ENCODE measurements at regions not wholly inside any gene's neighbourhood (a gene's known extent, or its start where the extent isn't known, plus 50 kb on each side); places are given as distances from the start of the nearest gene placed in this dataset.
"Not testable (repeated sequence)": the region's sequence is repeated elsewhere in the genome, so short reads cannot be mapped to it uniquely, and the experiment has no call there.

- no peak overlapping the region for H3K27ac Mint-ChIP-seq
- no peaks in the 10 kb centered on the region for H3K4me1 ChIP-seq (ENCODE audit: control insufficient read depth in 1 of 2, extremely low read depth in 1 of 2, insufficient read depth in 2 of 2, low read length in 2 of 2)
- H3K4me1 Mint-ChIP-seq, result peaks cover 0 to 11% (median 7%) of the 10 kb centered on the region in 3 donors
- no peak overlapping the region for H3K27ac ChIP-seq (ENCODE audit: low read length)
- no peak for ATAC-seq (replicated peaks in 1 of 4)
- H3K27me3 ChIP-seq (replicated peaks in 1 of 2; ENCODE audit: control insufficient read depth in 2 of 2, extremely low read depth in 1 of 2, insufficient read depth in 2 of 2, low read length in 1 of 2), result no peaks in the 10 kb centered on the region
- H3K9me3 ChIP-seq, result no peaks in the 10 kb centered on the region
- WGBS (ENCODE audit: insufficient coverage), result 100% methylated on average over 1 of the region's 2 CpGs
- no peak overlapping the region for H3K4me3 ChIP-seq (ENCODE audit: control insufficient read depth in 1 of 2, extremely low read depth in 1 of 2, low read length in 1 of 2)
- no peak overlapping the region for H3K4me3 Mint-ChIP-seq
- no peaks in the 10 kb centered on the region for H3K36me3 Mint-ChIP-seq
- ChIA-PET CTCF (no interaction called here), POLR2A (no interaction called here)
- DNase-seq, result no peak
- H3K27me3 Mint-ChIP-seq, result peaks cover 2 to 5% of the 10 kb centered on the region in 2 donors
- no peaks in the 10 kb centered on the region for H3K36me3 ChIP-seq (ENCODE audit: control insufficient read depth in 2 of 2, extremely low read depth in 1 of 2, insufficient read depth in 1 of 2, low read length in 1 of 2)
- peaks cover 0 to 4% (median 0%) of the 10 kb centered on the region in 3 donors for H3K9me3 Mint-ChIP-seq
Measured at GRCh38 chr21:35274090-35274489, 225.0 kb upstream of the RUNX1 start.

GRCh38 chr21:35273333-35273732 lies 224.2 kb upstream of the RUNX1 start:
- Mint-ChIP-seq H3K27ac (no peak overlapping the region), H3K27me3 (peaks cover 2 to 5% of the 10 kb centered on the region in 2 donors), H3K36me3 (no peaks in the 10 kb centered on the region), H3K4me1 (peaks cover 0 to 11% (median 7%) of the 10 kb centered on the region in 3 donors), H3K9me3 (peaks cover 0 to 4% (median 0%) of the 10 kb centered on the region in 3 donors), H3K4me3 (no peak overlapping the region)
- no peak overlapping the region for H3K27ac ChIP-seq (ENCODE audit: low read length)
- no peak for ATAC-seq (replicated peaks in 1 of 4)
- no peak overlapping the region for H3K4me3 ChIP-seq (ENCODE audit: control insufficient read depth in 1 of 2, extremely low read depth in 1 of 2, low read length in 1 of 2)
- CTCF ChIA-PET, result no interaction called here
- H3K36me3 ChIP-seq (ENCODE audit: control insufficient read depth in 2 of 2, extremely low read depth in 1 of 2, insufficient read depth in 1 of 2, low read length in 1 of 2), result no peaks in the 10 kb centered on the region
- no peaks in the 10 kb centered on the region for H3K27me3 ChIP-seq (replicated peaks in 1 of 2; ENCODE audit: control insufficient read depth in 2 of 2, extremely low read depth in 1 of 2, insufficient read depth in 2 of 2, low read length in 1 of 2)
- WGBS (ENCODE audit: insufficient coverage), result 88% methylated on average over 3 of the region's 3 CpGs
- no peaks in the 10 kb centered on the region for H3K9me3 ChIP-seq
- POLR2A ChIA-PET, result no interaction called here
- no peaks in the 10 kb centered on the region for H3K4me1 ChIP-seq (ENCODE audit: control insufficient read depth in 1 of 2, extremely low read depth in 1 of 2, insufficient read depth in 2 of 2, low read length in 2 of 2)
- no peak for DNase-seq

GRCh38 chr21:35271344-35272118 lies 222.4 kb upstream of the RUNX1 start:
- CTCF ChIA-PET; H3K4me3 Mint-ChIP-seq; H3K27me3 ChIP-seq (replicated peaks in 1 of 2; ENCODE audit: control insufficient read depth in 2 of 2, extremely low read depth in 1 of 2, insufficient read depth in 2 of 2, low read length in 1 of 2); H3K27ac Mint-ChIP-seq; H3K27ac ChIP-seq (ENCODE audit: low read length); H3K4me3 ChIP-seq (ENCODE audit: control insufficient read depth in 1 of 2, extremely low read depth in 1 of 2, low read length in 1 of 2); DNase-seq; POLR2A ChIA-PET; H3K36me3 Mint-ChIP-seq; H3K27me3 Mint-ChIP-seq; ATAC-seq (replicated peaks in 1 of 4); H3K9me3 Mint-ChIP-seq; H3K9me3 ChIP-seq; H3K4me1 ChIP-seq (ENCODE audit: control insufficient read depth in 1 of 2, extremely low read depth in 1 of 2, insufficient read depth in 2 of 2, low read length in 2 of 2); H3K36me3 ChIP-seq (ENCODE audit: control insufficient read depth in 2 of 2, extremely low read depth in 1 of 2, insufficient read depth in 1 of 2, low read length in 1 of 2): not testable (repeated sequence)
- peaks cover 0 to 11% (median 7%) of the 10 kb centered on the region in 3 donors for H3K4me1 Mint-ChIP-seq
- no CpG with 5 or more reads among the region's 4 CpGs for WGBS (ENCODE audit: insufficient coverage)

- no peak for DNase-seq
- 93% methylated on average over 2 of the region's 4 CpGs for WGBS (ENCODE audit: insufficient coverage)
Measured at GRCh38 chr21:35268817-35269216, 219.7 kb upstream of the RUNX1 start.

GRCh38 chr21:35268261-35268660 lies 219.2 kb upstream of the RUNX1 start:
- CTCF ChIA-PET, result no interaction called here
- 63% methylated on average over 1 of the region's 1 CpG for WGBS (ENCODE audit: insufficient coverage)

More at GRCh38 chr21:35268817-35269216, 219.7 kb upstream of the RUNX1 start:
- no peak overlapping the region for H3K4me3 ChIP-seq (ENCODE audit: control insufficient read depth in 1 of 2, extremely low read depth in 1 of 2, low read length in 1 of 2)
- peaks cover 0 to 4% (median 0%) of the 10 kb centered on the region in 3 donors for H3K9me3 Mint-ChIP-seq
- CTCF ChIA-PET, result no interaction called here
- ATAC-seq (replicated peaks in 1 of 4), result no peak
- H3K27ac ChIP-seq (ENCODE audit: low read length), result no peak overlapping the region
- no peaks in the 10 kb centered on the region for H3K27me3 ChIP-seq (replicated peaks in 1 of 2; ENCODE audit: control insufficient read depth in 2 of 2, extremely low read depth in 1 of 2, insufficient read depth in 2 of 2, low read length in 1 of 2)
- no peaks in the 10 kb centered on the region for H3K4me1 ChIP-seq (ENCODE audit: control insufficient read depth in 1 of 2, extremely low read depth in 1 of 2, insufficient read depth in 2 of 2, low read length in 2 of 2)
- H3K36me3 Mint-ChIP-seq, result no peaks in the 10 kb centered on the region
- no peaks in the 10 kb centered on the region for H3K36me3 ChIP-seq (ENCODE audit: control insufficient read depth in 2 of 2, extremely low read depth in 1 of 2, insufficient read depth in 1 of 2, low read length in 1 of 2)
- POLR2A ChIA-PET, result no interaction called here
- H3K27ac Mint-ChIP-seq, result no peak overlapping the region
- H3K9me3 ChIP-seq, result no peaks in the 10 kb centered on the region
- peaks cover 2 to 5% of the 10 kb centered on the region in 2 donors for H3K27me3 Mint-ChIP-seq
- no peak overlapping the region for H3K4me3 Mint-ChIP-seq
- no peaks in the 10 kb centered on the region for H3K4me1 Mint-ChIP-seq

GRCh38 chr21:35266546-35266945 lies 217.4 kb upstream of the RUNX1 start:
- no peaks in the 10 kb centered on the region for H3K4me1 Mint-ChIP-seq
- no peaks in the 10 kb centered on the region for H3K9me3 Mint-ChIP-seq
- POLR2A ChIA-PET, result no interaction called here
- Histone ChIP-seq H3K27ac (ENCODE audit: low read length) (no peak overlapping the region), H3K4me3 (ENCODE audit: control insufficient read depth in 1 of 2, extremely low read depth in 1 of 2, low read length in 1 of 2) (no peak overlapping the region), H3K9me3 (no peaks in the 10 kb centered on the region), H3K36me3 (ENCODE audit: control insufficient read depth in 2 of 2, extremely low read depth in 1 of 2, insufficient read depth in 1 of 2, low read length in 1 of 2) (no peaks in the 10 kb centered on the region), H3K4me1 (ENCODE audit: control insufficient read depth in 1 of 2, extremely low read depth in 1 of 2, insufficient read depth in 2 of 2, low read length in 2 of 2) (no peaks in the 10 kb centered on the region), H3K27me3 (replicated peaks in 1 of 2; ENCODE audit: control insufficient read depth in 2 of 2, extremely low read depth in 1 of 2, insufficient read depth in 2 of 2, low read length in 1 of 2) (no peaks in the 10 kb centered on the region)
- DNase-seq (no peak), ATAC-seq (replicated peaks in 1 of 4) (no peak)
- H3K4me3 Mint-ChIP-seq, result no peak overlapping the region
- H3K36me3 Mint-ChIP-seq, result no peaks in the 10 kb centered on the region
- H3K27ac Mint-ChIP-seq, result peak overlapping the region in 1 of 2 donors; percentile 0
- CTCF ChIA-PET, result no interaction called here
- whole genome bisulfite sequencing (ENCODE audit: insufficient coverage), result no CpG with 5 or more reads among the region's 3 CpGs
- H3K27me3 Mint-ChIP-seq, result peaks cover 2 to 5% of the 10 kb centered on the region in 2 donors

More at GRCh38 chr21:35268261-35268660, 219.2 kb upstream of the RUNX1 start:
- Histone ChIP-seq H3K36me3 (ENCODE audit: control insufficient read depth in 2 of 2, extremely low read depth in 1 of 2, insufficient read depth in 1 of 2, low read length in 1 of 2) (no peaks in the 10 kb centered on the region), H3K27ac (ENCODE audit: low read length) (no peak overlapping the region), H3K4me3 (ENCODE audit: control insufficient read depth in 1 of 2, extremely low read depth in 1 of 2, low read length in 1 of 2) (no peak overlapping the region), H3K27me3 (replicated peaks in 1 of 2; ENCODE audit: control insufficient read depth in 2 of 2, extremely low read depth in 1 of 2, insufficient read depth in 2 of 2, low read length in 1 of 2) (no peaks in the 10 kb centered on the region), H3K4me1 (ENCODE audit: control insufficient read depth in 1 of 2, extremely low read depth in 1 of 2, insufficient read depth in 2 of 2, low read length in 2 of 2) (no peaks in the 10 kb centered on the region), H3K9me3 (no peaks in the 10 kb centered on the region)
- H3K27me3 Mint-ChIP-seq, result peaks cover 2 to 5% of the 10 kb centered on the region in 2 donors
- H3K36me3 Mint-ChIP-seq, result no peaks in the 10 kb centered on the region
- peaks cover 0 to 4% (median 0%) of the 10 kb centered on the region in 3 donors for H3K9me3 Mint-ChIP-seq
- POLR2A ChIA-PET, result no interaction called here
- no peak overlapping the region for H3K27ac Mint-ChIP-seq
- DNase-seq (no peak), ATAC-seq (replicated peaks in 1 of 4) (no peak)
- no peaks in the 10 kb centered on the region for H3K4me1 Mint-ChIP-seq
- no peak overlapping the region for H3K4me3 Mint-ChIP-seq
